WTC11 (cell line): ENCODE measurements at regions not wholly inside any gene's neighbourhood (a gene's known extent, or its start where the extent isn't known, plus 50 kb on each side); places are given as distances from the start of the nearest gene placed in this dataset.

Source experiments
- ATAC-seq: fragments of 200-7000 bp; cut with Tn5 transposase; 2 replicates; pipeline ENCODE4 v1.10.0; 2021; ENCODE audit warnings: mild to moderate bottlenecking, moderate library complexity
- CTCF ChIA-PET: fragments of 300-600 bp; sonication (Branson Sonifier 250); formaldehyde crosslinking; loops from one replicate; lab custom pipeline; 2021; ENCODE audit warnings: antibody characterized with exemption; lab: Charles Lee
- POLR2A ChIA-PET: fragments of 350-600 bp; sonication (Branson Sonifier 250); formaldehyde crosslinking; loops from one replicate; lab custom pipeline; 2021; ENCODE audit warnings: antibody characterized with exemption; lab: Charles Lee
- DNase-seq: peaks from one replicate; pipeline ENCODE4 v3.0.0; 2021; ENCODE audit warnings: low spot score
- H3K27ac Mint-ChIP-seq: 2 replicates; pipeline ENCODE4 v1.8.0; 2021; ENCODE audit warnings: mixed read lengths
- H3K27me3 Mint-ChIP-seq: 2 replicates; pipeline ENCODE4 v1.8.0; 2021; ENCODE audit warnings: low read depth, mild to moderate bottlenecking, moderate library complexity, mixed read lengths
- H3K36me3 Mint-ChIP-seq: 2 replicates; pipeline ENCODE4 v1.8.0; 2021; ENCODE audit warnings: mixed read lengths
- H3K4me1 Mint-ChIP-seq: 2 replicates; pipeline ENCODE4 v1.8.0; 2022; ENCODE audit warnings: mixed read lengths
- H3K4me3 Mint-ChIP-seq: 2 replicates; pipeline ENCODE4 v1.8.0; 2021; ENCODE audit warnings: mild to moderate bottlenecking, moderate library complexity, mixed read lengths
- H3K9me3 Mint-ChIP-seq: 2 replicates; pipeline ENCODE4 v1.8.0; 2021; ENCODE audit warnings: mixed read lengths
- AR ChIP-seq: fragments of 250-450 bp; sonication (Bioruptor Pico); IDR thresholded peaks from 2 replicates; pipeline ENCODE4 v1.9.0; 2021; ENCODE audit warnings: mild to moderate bottlenecking
- ARID4B ChIP-seq: sonication (generic); formaldehyde crosslinking; IDR thresholded peaks from 2 replicates; pipeline ENCODE4 v1.8.0; 2023; ENCODE audit warnings: missing genetic modification reagents, mild to moderate bottlenecking, borderline replicate concordance
- GABPB1 ChIP-seq: sonication (generic); formaldehyde crosslinking; IDR thresholded peaks from 2 replicates; pipeline ENCODE4 v1.8.1; 2023; ENCODE audit warnings: mild to moderate bottlenecking, missing genetic modification reagents
- HMGA2 ChIP-seq: fragments of 250-450 bp; sonication (Bioruptor Pico); IDR thresholded peaks from 2 replicates; pipeline ENCODE4 v1.4.0; 2021; ENCODE audit warnings: mild to moderate bottlenecking, moderate library complexity
- NR2C2 ChIP-seq: sonication (generic); formaldehyde crosslinking; IDR thresholded peaks from 2 replicates; pipeline ENCODE4 v1.8.0; 2022; ENCODE audit warnings: mild to moderate bottlenecking, missing genetic modification reagents
- PREB ChIP-seq: sonication (generic); formaldehyde crosslinking; IDR thresholded peaks from 2 replicates; pipeline ENCODE4 v1.8.1; 2022; ENCODE audit warnings: mild to moderate bottlenecking, missing genetic modification reagents, moderate library complexity, borderline replicate concordance
- SMAD4 ChIP-seq: sonication (generic); formaldehyde crosslinking; IDR thresholded peaks from 2 replicates; pipeline ENCODE4 v1.8.0; 2022; ENCODE audit warnings: mild to moderate bottlenecking, missing genetic modification reagents
- ZMAT4 ChIP-seq: fragments of 250-450 bp; sonication (Bioruptor Pico); IDR thresholded peaks from 2 replicates; pipeline ENCODE4 v1.9.0; 2021; ENCODE audit warnings: mild to moderate bottlenecking
- ZNF263 ChIP-seq: sonication (generic); formaldehyde crosslinking; IDR thresholded peaks from 2 replicates; pipeline ENCODE4 v1.8.1; 2022; ENCODE audit warnings: low read depth, mild to moderate bottlenecking, moderate library complexity, missing genetic modification reagents
- ZNF317 ChIP-seq: sonication (generic); formaldehyde crosslinking; IDR thresholded peaks from 2 replicates; pipeline ENCODE4 v1.8.1; 2023; ENCODE audit warnings: low read depth, mild to moderate bottlenecking, moderate library complexity, missing genetic modification reagents, borderline replicate concordance

GRCh38 chr2:239470151-239470900 lies 69.5 kb upstream of the HDAC4 start:
- no peak for ATAC-seq
- CTCF ChIA-PET = no interaction called here
- POLR2A ChIA-PET = no interaction called here
- TF ChIP-seq SMAD4 (CRISPR knock-in tag) (no peak), ZNF317 (CRISPR knock-in tag) (no peak), ZMAT4 (CRISPR knock-in tag) (no peak), ZNF263 (no peak), HMGA2 (CRISPR knock-in tag) (no peak), GABPB1 (CRISPR knock-in tag) (no peak), AR (CRISPR knock-in tag) (no peak), PREB (CRISPR knock-in tag) (no peak), ARID4B (CRISPR knock-in tag) (no peak)
- TF ChIP-seq, all 79 proteins: peak for 0
- Mint-ChIP-seq H3K27ac (no peak overlapping the region), H3K4me1 (no peaks in the 10 kb centered on the region), H3K36me3 (peaks cover 5% of the 10 kb centered on the region), H3K9me3 (peaks cover 32% of the 10 kb centered on the region), H3K27me3 (peaks cover 3% of the 10 kb centered on the region), H3K4me3 (no peak overlapping the region)
- no peak for DNase-seq

GRCh38 chr2:239469106-239469960 lies 68.5 kb upstream of the HDAC4 start:
- Mint-ChIP-seq H3K9me3 (peaks cover 30% of the 10 kb centered on the region), H3K4me1 (no peaks in the 10 kb centered on the region), H3K36me3 (peaks cover 5% of the 10 kb centered on the region)
- no peak for DNase-seq
- CTCF ChIA-PET = no interaction called here
- TF ChIP-seq NR2C2 (CRISPR knock-in tag) = no peak
- TF ChIP-seq, all 79 proteins: peak for 0
- Mint-ChIP-seq H3K27me3 (peaks cover 3% of the 10 kb centered on the region), H3K4me3 (no peak overlapping the region), H3K27ac (no peak overlapping the region)
- ATAC-seq = no peak
- POLR2A ChIA-PET = no interaction called here
